ENCODE measurements at regions not wholly inside any gene's neighbourhood (a gene's known extent, or its start where the extent isn't known, plus 50 kb on each side); places are given as distances from the start of the nearest gene placed in this dataset.

- TF ChIP-seq, protein P1, sequence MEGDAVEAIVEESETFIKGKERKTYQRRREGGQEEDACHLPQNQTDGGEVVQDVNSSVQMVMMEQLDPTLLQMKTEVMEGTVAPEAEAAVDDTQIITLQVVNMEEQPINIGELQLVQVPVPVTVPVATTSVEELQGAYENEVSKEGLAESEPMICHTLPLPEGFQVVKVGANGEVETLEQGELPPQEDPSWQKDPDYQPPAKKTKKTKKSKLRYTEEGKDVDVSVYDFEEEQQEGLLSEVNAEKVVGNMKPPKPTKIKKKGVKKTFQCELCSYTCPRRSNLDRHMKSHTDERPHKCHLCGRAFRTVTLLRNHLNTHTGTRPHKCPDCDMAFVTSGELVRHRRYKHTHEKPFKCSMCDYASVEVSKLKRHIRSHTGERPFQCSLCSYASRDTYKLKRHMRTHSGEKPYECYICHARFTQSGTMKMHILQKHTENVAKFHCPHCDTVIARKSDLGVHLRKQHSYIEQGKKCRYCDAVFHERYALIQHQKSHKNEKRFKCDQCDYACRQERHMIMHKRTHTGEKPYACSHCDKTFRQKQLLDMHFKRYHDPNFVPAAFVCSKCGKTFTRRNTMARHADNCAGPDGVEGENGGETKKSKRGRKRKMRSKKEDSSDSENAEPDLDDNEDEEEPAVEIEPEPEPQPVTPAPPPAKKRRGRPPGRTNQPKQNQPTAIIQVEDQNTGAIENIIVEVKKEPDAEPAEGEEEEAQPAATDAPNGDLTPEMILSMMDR (IDR thresholded peaks at IDR 0.05; ENCODE audit: low read depth, low read length), result no peak
- no peak for TF ChIP-seq MYC (IDR thresholded peaks at IDR 0.05; ENCODE audit: low read depth, low read length)
- TF ChIP-seq POLR2A (IDR thresholded peaks at IDR 0.05; ENCODE audit: extremely low read depth, insufficient read length), result no peak
- TF ChIP-seq MAX (IDR thresholded peaks at IDR 0.05; ENCODE audit: low read depth, low read length), result no peak
These were observed 508.3 kb upstream of the ARID1B start for GRCh38 chr6:156268849-156269248.
